ENCODE measurements at regions not wholly inside any gene's neighbourhood (a gene's known extent, or its start where the extent isn't known, plus 50 kb on each side); places are given as distances from the start of the nearest gene placed in this dataset.

- TF ChIP-seq, protein P1, sequence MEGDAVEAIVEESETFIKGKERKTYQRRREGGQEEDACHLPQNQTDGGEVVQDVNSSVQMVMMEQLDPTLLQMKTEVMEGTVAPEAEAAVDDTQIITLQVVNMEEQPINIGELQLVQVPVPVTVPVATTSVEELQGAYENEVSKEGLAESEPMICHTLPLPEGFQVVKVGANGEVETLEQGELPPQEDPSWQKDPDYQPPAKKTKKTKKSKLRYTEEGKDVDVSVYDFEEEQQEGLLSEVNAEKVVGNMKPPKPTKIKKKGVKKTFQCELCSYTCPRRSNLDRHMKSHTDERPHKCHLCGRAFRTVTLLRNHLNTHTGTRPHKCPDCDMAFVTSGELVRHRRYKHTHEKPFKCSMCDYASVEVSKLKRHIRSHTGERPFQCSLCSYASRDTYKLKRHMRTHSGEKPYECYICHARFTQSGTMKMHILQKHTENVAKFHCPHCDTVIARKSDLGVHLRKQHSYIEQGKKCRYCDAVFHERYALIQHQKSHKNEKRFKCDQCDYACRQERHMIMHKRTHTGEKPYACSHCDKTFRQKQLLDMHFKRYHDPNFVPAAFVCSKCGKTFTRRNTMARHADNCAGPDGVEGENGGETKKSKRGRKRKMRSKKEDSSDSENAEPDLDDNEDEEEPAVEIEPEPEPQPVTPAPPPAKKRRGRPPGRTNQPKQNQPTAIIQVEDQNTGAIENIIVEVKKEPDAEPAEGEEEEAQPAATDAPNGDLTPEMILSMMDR (IDR thresholded peaks at IDR 0.05; ENCODE audit: borderline replicate concordance, extremely low read depth, low read length, poor library complexity, severe bottlenecking): no peak
- no peak for TF ChIP-seq EZH2 (IDR thresholded peaks at IDR 0.05; ENCODE audit: borderline replicate concordance, low read depth, low read length, severe bottlenecking)
Measured at GRCh38 chr7:67452516-67453026, 455.9 kb downstream of the TYW1 start.

Measured in DND-41 (cell line).